Hepatocyte (in vitro differentiated cells): ENCODE measurements at regions not wholly inside any gene's neighbourhood (a gene's known extent, or its start where the extent isn't known, plus 50 kb on each side); places are given as distances from the start of the nearest gene placed in this dataset.
"Not testable (repeated sequence)": the region's sequence is repeated elsewhere in the genome, so short reads cannot be mapped to it uniquely, and the experiment has no call there.

Experiments
- DNase-seq: peaks from one replicate; pipeline ENCODE4 v3.0.0-alpha.2; 2016; ENCODE audit warnings: low spot score
- H2AFZ ChIP-seq: fragments of 200-600 bp; sonication (generic); 2 replicates; pipeline ENCODE4 v1.6.0; 2016; ENCODE audit warnings: antibody characterized with exemption, mild to moderate bottlenecking
- H3K27ac ChIP-seq: fragments of 200-600 bp; sonication (generic); 2 replicates; pipeline ENCODE4 v1.5.1; 2016; ENCODE audit warnings: mild to moderate bottlenecking
- H3K27me3 ChIP-seq: fragments of 200-600 bp; sonication (generic); 2 replicates; pipeline ENCODE4 v1.6.1; 2016
- H3K36me3 ChIP-seq: fragments of 200-600 bp; sonication (generic); replicated peaks from 2 replicates; pipeline ENCODE4 v1.5.1; 2016; ENCODE audit warnings: low read depth; ENCODE audit not compliant: insufficient read depth
- H3K4me1 ChIP-seq: fragments of 200-600 bp; sonication (generic); 2 replicates; pipeline ENCODE4 v1.5.1; 2016; ENCODE audit warnings: mild to moderate bottlenecking, moderate library complexity; ENCODE audit not compliant: insufficient read depth
- H3K4me2 ChIP-seq: fragments of 200-600 bp; sonication (generic); 2 replicates; pipeline ENCODE4 v1.6.0; 2016
- H3K4me3 ChIP-seq: fragments of 200-600 bp; sonication (generic); 2 replicates; pipeline ENCODE4 v1.5.1; 2016; ENCODE audit warnings: mild to moderate bottlenecking
- H3K79me2 ChIP-seq: fragments of 200-600 bp; sonication (generic); 2 replicates; pipeline ENCODE4 v1.6.0; 2017; ENCODE audit warnings: mild to moderate bottlenecking
- H3K9me2 ChIP-seq: fragments of 200-600 bp; sonication (generic); replicated peaks from 2 replicates; pipeline ENCODE4 v1.6.0; 2017; ENCODE audit warnings: mild to moderate bottlenecking; ENCODE audit not compliant: insufficient read depth
- H3K9me3 ChIP-seq: fragments of 200-600 bp; sonication (generic); 2 replicates; pipeline ENCODE4 v1.5.1; 2016; ENCODE audit warnings: low read depth, mild to moderate bottlenecking
- H4K20me1 ChIP-seq: fragments of 200-600 bp; sonication (generic); 2 replicates; pipeline ENCODE4 v1.6.0; 2016; ENCODE audit warnings: mild to moderate bottlenecking; ENCODE audit not compliant: insufficient read depth, poor library complexity, severe bottlenecking
- WGBS: methylation state at CpG from one replicate; pipeline ENCODE4 v1.1.6; 2016; ENCODE audit warnings: low lambda C conversion rate; ENCODE audit errors: missing lambda C conversion rate; 5-methylcytosine and 5-hydroxymethylcytosine counted together

DNA sequence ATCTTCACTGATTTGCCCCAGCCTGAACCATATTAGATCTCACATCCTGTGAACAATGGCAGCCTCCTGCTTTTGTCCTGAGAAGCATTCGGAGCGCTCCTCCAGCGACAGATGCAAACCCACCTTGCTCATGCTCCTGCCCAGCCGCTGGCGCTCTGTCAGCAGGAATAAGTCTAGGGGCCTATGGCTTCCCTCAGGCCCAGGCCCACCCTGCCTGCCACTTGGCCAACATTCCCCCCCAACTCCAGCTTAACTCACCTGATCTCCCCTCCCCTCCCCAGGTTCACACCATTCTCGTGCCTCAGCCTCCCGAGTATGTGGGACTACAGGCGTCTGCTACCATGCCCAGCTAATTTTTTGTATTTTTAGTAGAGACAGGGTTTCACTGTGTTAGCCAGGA is 4472.8 kb upstream of the OR11H1 start:
- WGBS = 69% methylated on average over 8 of the region's 8 CpGs
- peaks cover 13% of the 10 kb centered on the region for H3K9me3 ChIP-seq

GRCh38 chr22:11057955-11058547 is 4469.9 kb upstream of the OR11H1 start:
- peak; percentile 4 for DNase-seq
- H3K9me3 ChIP-seq = peaks cover 13% of the 10 kb centered on the region

More for the DNA sequence above, 4472.8 kb upstream of the OR11H1 start:
- H3K9me2 ChIP-seq, H3K4me3 ChIP-seq, H2AFZ ChIP-seq, H4K20me1 ChIP-seq, H3K27ac ChIP-seq, H3K36me3 ChIP-seq, H3K27me3 ChIP-seq, H3K4me2 ChIP-seq, H3K79me2 ChIP-seq, H3K4me1 ChIP-seq: not testable (repeated sequence)
- peak; percentile 6 for DNase-seq

GRCh38 chr22:11059129-11059528 is 4468.9 kb upstream of the OR11H1 start:
- DNase-seq, H2AFZ ChIP-seq, H3K4me2 ChIP-seq, H3K9me2 ChIP-seq, H4K20me1 ChIP-seq, H3K27me3 ChIP-seq, H3K4me1 ChIP-seq, H3K27ac ChIP-seq, H3K9me3 ChIP-seq, H3K36me3 ChIP-seq, H3K4me3 ChIP-seq, H3K79me2 ChIP-seq: not testable (repeated sequence)
- 85% methylated on average over 3 of the region's 3 CpGs for WGBS

More at GRCh38 chr22:11057955-11058547, 4469.9 kb upstream of the OR11H1 start:
- not testable (repeated sequence) for H3K36me3 ChIP-seq, H3K4me3 ChIP-seq, H3K4me2 ChIP-seq, H3K4me1 ChIP-seq, H3K27me3 ChIP-seq, H3K9me2 ChIP-seq, H3K27ac ChIP-seq, H3K79me2 ChIP-seq, H4K20me1 ChIP-seq, H2AFZ ChIP-seq
- WGBS = 86% methylated on average over 39 of the region's 39 CpGs

- H4K20me1 ChIP-seq, H3K9me2 ChIP-seq, H3K36me3 ChIP-seq, H3K79me2 ChIP-seq, H2AFZ ChIP-seq, H3K9me3 ChIP-seq, DNase-seq, H3K27me3 ChIP-seq, H3K27ac ChIP-seq, H3K4me2 ChIP-seq, H3K4me3 ChIP-seq, H3K4me1 ChIP-seq: not testable (repeated sequence)
- 72% methylated on average over 2 of the region's 2 CpGs for WGBS
Observed at GRCh38 chr22:11060797-11061196, 4467.2 kb upstream of the OR11H1 start.

DNA sequence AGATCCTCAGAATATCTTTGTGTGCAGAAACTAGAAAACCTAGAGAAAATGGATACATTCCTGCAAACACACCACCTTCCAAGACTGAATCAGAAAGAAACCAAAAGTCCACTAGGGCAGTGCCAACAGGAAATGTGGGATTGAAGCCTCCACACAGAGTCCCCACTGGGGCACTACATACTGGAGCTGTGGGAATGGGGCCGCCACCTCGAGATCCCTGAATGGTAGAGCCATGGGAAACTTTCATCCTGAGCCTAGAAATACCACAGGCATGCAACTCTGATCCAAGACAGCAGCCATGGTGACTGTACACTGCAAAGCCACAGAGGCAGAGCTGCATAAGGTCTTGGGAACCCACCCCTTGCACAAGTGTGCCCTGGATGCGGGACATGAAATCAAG is 4465.5 kb upstream of the OR11H1 start:
- not testable (repeated sequence) for H3K4me3 ChIP-seq, H2AFZ ChIP-seq, H3K79me2 ChIP-seq, H3K4me2 ChIP-seq, H3K4me1 ChIP-seq, H3K9me2 ChIP-seq, H3K36me3 ChIP-seq, H4K20me1 ChIP-seq, H3K9me3 ChIP-seq, H3K27ac ChIP-seq, H3K27me3 ChIP-seq
- 55% methylated on average over 3 of the region's 3 CpGs for WGBS
- peak; percentile 4 for DNase-seq

DNA sequence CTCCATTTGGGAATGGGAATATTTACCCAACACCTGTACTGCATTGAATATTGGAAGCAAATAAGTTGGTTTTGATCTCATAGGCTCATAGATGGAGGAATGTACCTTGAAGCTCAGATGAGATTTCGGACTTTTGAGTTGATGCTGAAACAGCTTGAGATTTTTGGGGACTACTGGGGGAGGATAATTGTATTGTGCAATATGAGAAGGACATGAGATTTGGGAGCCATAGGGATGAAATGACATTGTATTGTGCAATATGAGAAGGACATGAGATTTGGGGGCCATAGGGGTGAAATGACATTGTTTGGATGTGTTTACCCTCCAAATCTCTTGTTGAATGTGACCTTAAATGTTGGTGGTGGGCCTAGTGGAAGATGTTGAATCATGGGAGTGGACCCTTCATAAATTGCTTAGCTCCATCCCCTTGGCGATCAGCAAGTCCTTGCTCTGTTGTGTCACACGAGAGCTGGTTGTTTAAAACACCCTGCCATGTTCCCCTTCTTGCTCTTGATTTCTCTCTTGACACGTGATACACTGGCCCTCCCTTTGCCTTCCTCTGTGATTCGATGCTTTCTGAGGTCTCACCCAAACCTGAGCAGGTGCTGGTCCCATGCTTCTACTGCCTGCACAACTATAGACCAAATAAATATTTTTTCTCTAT is 4464.8 kb upstream of the OR11H1 start:
- H3K27me3 ChIP-seq, H3K4me3 ChIP-seq, H3K9me2 ChIP-seq, H3K4me2 ChIP-seq, H3K9me3 ChIP-seq, DNase-seq, H4K20me1 ChIP-seq, H2AFZ ChIP-seq, H3K79me2 ChIP-seq, H3K27ac ChIP-seq, H3K36me3 ChIP-seq, H3K4me1 ChIP-seq: not testable (repeated sequence)
- WGBS = 41% methylated on average over 5 of the region's 5 CpGs

GRCh38 chr22:11065210-11065609 is 4462.8 kb upstream of the OR11H1 start:
- H3K4me2 ChIP-seq, H3K4me3 ChIP-seq, H3K27ac ChIP-seq, H3K9me3 ChIP-seq, H3K36me3 ChIP-seq, H3K4me1 ChIP-seq, H3K79me2 ChIP-seq, H3K9me2 ChIP-seq, H3K27me3 ChIP-seq, H4K20me1 ChIP-seq, H2AFZ ChIP-seq: not testable (repeated sequence)
- 83% methylated on average over 5 of the region's 6 CpGs for WGBS
- peak; percentile 3 for DNase-seq

- not testable (repeated sequence) for H3K36me3 ChIP-seq, H3K4me2 ChIP-seq, H3K79me2 ChIP-seq, H3K9me3 ChIP-seq, H3K27ac ChIP-seq, H3K27me3 ChIP-seq, H3K9me2 ChIP-seq, H3K4me3 ChIP-seq, H4K20me1 ChIP-seq, H2AFZ ChIP-seq, H3K4me1 ChIP-seq
- 74% methylated on average over 18 of the region's 18 CpGs for WGBS
- peak; percentile 5 for DNase-seq
Observed at GRCh38 chr22:11065876-11066457, 4462.0 kb upstream of the OR11H1 start.
